Gastroesophageal sphincter (tissue), 4 donors: ENCODE measurements at regions not wholly inside any gene's neighbourhood (a gene's known extent, or its start where the extent isn't known, plus 50 kb on each side); places are given as distances from the start of the nearest gene placed in this dataset.

ENCODE experiments used
- ATAC-seq: fragments of 150-250 bp; one replicate; pipeline ENCODE4 v1.9.1; 2016; ENCODE audit warnings: mild to moderate bottlenecking, moderate library complexity
- H3K27ac ChIP-seq, 4 donors: fragments of 200-600 bp; sonication (generic) in 3 of 4; 1 replicate in 3 of 4; 2 replicates in 1 of 4; pipeline ENCODE4 v1.5.1; 2016 to 2019
- H3K27me3 ChIP-seq: fragments of 200-600 bp; sonication (generic); one replicate; pipeline ENCODE4 v1.5.1; 2019
- H3K36me3 ChIP-seq, 2 donors: fragments of 200-600 bp; sonication (generic); one replicate each; pipeline ENCODE4 v1.5.1; 2019; ENCODE audit warnings: control low read depth in 1 of 2
- H3K4me1 ChIP-seq, 3 donors: fragments of 200-600 bp; sonication (generic); 1 replicate in 2 of 3; 2 replicates in 1 of 3; pipeline ENCODE4 v1.5.1; 2016 to 2019; ENCODE audit warnings: control low read depth in 2 of 3
- H3K4me3 ChIP-seq, 2 donors: fragments of 200-600 bp; sonication (generic); one replicate each; pipeline ENCODE4 v1.5.1; 2019; ENCODE audit warnings: mild to moderate bottlenecking in 1 of 2, moderate library complexity in 1 of 2
- H3K9me3 ChIP-seq, 3 donors: fragments of 200-600 bp; sonication (generic); one replicate each; pipeline ENCODE4 v1.5.1; 2017 to 2019; ENCODE audit warnings: control low read depth in 2 of 3
- EP300 ChIP-seq: sonication (generic); formaldehyde crosslinking; IDR thresholded peaks from one replicate; pipeline ENCODE4 v1.6.1; 2017; ENCODE audit warnings: antibody characterized with exemption, mild to moderate bottlenecking
- POLR2A ChIP-seq, 2 donors: fragments of 450-650 bp; IDR thresholded peaks; one replicate each; pipeline ENCODE4 v1.6.1; 2017; ENCODE audit warnings: antibody characterized with exemption in 2 of 2, mild to moderate bottlenecking in 2 of 2, moderate library complexity in 1 of 2
- POLR2AphosphoS5 ChIP-seq: sonication (generic); formaldehyde crosslinking; IDR thresholded peaks from one replicate; pipeline ENCODE4 v1.6.1; 2017; ENCODE audit warnings: antibody characterized with exemption
- WGBS, 2 donors: methylation state at CpG; one replicate each; pipeline ENCODE4 v1.1.5; 2018; ENCODE audit warnings: low coverage in 1 of 2; 5-methylcytosine and 5-hydroxymethylcytosine counted together
- TF ChIP-seq, protein P1 (sequence below), 4 experiments: fragments of 200-600 bp in 2 of 4; fragments of 450-650 bp in 2 of 4; sonication (generic) in 1 of 4; IDR thresholded peaks; one replicate each; pipeline ENCODE4 v1.5.1; 2017 to 2019; ENCODE audit warnings: antibody characterized with exemption in 4 of 4, mild to moderate bottlenecking in 2 of 4, moderate library complexity in 2 of 4

DNA sequence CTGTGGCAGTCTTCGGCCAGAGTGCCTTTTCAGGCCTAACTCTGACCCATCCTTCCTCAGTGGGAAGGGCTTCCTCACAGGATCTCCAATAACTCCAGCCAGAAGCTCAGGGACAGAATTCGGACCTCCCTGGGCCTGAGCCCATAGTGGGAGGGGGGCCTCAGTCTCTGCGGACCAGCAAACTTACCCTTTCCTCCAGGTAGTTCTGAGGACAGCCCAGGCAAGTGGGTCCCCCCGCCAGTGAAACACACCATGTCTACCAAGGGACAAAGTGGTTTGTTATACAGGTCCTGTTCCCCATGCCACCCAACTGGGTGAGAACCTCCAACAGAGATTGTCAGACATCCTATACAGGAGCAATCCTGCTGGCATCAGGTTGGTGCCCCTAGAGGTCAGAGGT lies 350.4 kb downstream of the RAB28 start:
- Histone ChIP-seq H3K27me3 (no peaks in the 10 kb centered on the region), H3K36me3 (no peaks in the 10 kb centered on the region), H3K4me3 (no peak overlapping the region), H3K27ac (no peak overlapping the region), H3K4me1 (no peaks in the 10 kb centered on the region), H3K9me3 (no peaks in the 10 kb centered on the region)
- WGBS, 2 donors = no CpG with 5 or more reads among the region's 4 CpGs
- no peak for ATAC-seq
- TF ChIP-seq POLR2A (IDR thresholded peaks at IDR 0.05) (no peak), POLR2AphosphoS5 (no peak), EP300 (no peak)
- TF ChIP-seq, protein P1, sequence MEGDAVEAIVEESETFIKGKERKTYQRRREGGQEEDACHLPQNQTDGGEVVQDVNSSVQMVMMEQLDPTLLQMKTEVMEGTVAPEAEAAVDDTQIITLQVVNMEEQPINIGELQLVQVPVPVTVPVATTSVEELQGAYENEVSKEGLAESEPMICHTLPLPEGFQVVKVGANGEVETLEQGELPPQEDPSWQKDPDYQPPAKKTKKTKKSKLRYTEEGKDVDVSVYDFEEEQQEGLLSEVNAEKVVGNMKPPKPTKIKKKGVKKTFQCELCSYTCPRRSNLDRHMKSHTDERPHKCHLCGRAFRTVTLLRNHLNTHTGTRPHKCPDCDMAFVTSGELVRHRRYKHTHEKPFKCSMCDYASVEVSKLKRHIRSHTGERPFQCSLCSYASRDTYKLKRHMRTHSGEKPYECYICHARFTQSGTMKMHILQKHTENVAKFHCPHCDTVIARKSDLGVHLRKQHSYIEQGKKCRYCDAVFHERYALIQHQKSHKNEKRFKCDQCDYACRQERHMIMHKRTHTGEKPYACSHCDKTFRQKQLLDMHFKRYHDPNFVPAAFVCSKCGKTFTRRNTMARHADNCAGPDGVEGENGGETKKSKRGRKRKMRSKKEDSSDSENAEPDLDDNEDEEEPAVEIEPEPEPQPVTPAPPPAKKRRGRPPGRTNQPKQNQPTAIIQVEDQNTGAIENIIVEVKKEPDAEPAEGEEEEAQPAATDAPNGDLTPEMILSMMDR (IDR thresholded peaks at IDR 0.05) = no peak

DNA sequence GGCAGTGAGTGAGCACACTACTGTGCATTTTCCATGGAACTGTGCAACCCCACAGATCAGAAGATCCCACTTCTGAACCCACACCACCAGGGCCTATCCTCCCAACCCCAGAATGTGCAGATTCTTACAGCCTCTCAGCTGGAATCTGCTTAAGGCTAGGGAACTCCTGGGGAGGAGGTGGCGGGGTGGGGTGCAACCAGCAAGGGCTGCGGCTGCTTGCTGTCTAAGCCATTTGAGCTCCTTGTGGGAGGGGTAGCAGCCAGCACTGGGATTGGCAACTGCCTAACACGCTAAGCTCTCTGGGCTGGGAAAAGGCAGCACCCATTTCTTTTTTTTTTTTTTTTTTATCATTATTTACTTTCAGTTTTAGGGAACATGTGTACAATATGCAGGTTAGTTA lies 353.3 kb downstream of the RAB28 start:
- Histone ChIP-seq H3K36me3 (no peaks in the 10 kb centered on the region), H3K27ac (no peak overlapping the region), H3K27me3 (no peaks in the 10 kb centered on the region), H3K4me1 (no peaks in the 10 kb centered on the region), H3K4me3 (no peak overlapping the region), H3K9me3 (no peaks in the 10 kb centered on the region)
- 0% methylated on average over 1 of the region's 3 CpGs; no CpG with 5 or more reads in 1 of the 2 donors for WGBS, 2 donors
- ATAC-seq = no peak
- TF ChIP-seq POLR2A (IDR thresholded peaks at IDR 0.05) (no peak), EP300 (no peak), POLR2AphosphoS5 (no peak)
- TF ChIP-seq, protein P1 (IDR thresholded peaks at IDR 0.05) = no peak

DNA sequence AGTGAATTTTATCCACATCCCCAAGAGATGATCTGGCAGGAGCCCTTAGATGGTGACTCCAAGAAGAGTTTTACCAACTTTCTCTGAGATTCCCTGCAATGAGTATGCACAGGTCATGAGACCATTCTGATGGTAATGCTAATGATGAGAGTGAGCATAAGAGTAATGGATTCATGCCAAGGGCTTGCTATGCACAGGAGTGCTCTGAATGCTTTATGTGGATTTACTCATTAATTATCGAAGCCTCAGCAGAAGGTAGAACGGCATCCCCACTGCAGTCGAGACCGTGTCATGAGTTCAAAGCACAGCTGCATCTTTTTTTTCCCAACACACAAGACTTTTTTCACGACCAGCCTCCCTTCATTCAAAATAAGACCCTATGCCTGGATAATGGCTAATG lies 355.0 kb downstream of the RAB28 start:
- Histone ChIP-seq H3K4me3 (no peak overlapping the region), H3K4me1 (no peaks in the 10 kb centered on the region), H3K27me3 (no peaks in the 10 kb centered on the region), H3K27ac (no peak overlapping the region), H3K36me3 (no peaks in the 10 kb centered on the region), H3K9me3 (no peaks in the 10 kb centered on the region)
- no peak for TF ChIP-seq EP300
- TF ChIP-seq POLR2AphosphoS5 = no peak
- TF ChIP-seq POLR2A (IDR thresholded peaks at IDR 0.05) = no peak
- TF ChIP-seq, protein P1 (IDR thresholded peaks at IDR 0.05) = no peak
- no peak for ATAC-seq
- WGBS, 2 donors = 78 to 82% methylated on average over 5 of the region's 5 CpGs

DNA sequence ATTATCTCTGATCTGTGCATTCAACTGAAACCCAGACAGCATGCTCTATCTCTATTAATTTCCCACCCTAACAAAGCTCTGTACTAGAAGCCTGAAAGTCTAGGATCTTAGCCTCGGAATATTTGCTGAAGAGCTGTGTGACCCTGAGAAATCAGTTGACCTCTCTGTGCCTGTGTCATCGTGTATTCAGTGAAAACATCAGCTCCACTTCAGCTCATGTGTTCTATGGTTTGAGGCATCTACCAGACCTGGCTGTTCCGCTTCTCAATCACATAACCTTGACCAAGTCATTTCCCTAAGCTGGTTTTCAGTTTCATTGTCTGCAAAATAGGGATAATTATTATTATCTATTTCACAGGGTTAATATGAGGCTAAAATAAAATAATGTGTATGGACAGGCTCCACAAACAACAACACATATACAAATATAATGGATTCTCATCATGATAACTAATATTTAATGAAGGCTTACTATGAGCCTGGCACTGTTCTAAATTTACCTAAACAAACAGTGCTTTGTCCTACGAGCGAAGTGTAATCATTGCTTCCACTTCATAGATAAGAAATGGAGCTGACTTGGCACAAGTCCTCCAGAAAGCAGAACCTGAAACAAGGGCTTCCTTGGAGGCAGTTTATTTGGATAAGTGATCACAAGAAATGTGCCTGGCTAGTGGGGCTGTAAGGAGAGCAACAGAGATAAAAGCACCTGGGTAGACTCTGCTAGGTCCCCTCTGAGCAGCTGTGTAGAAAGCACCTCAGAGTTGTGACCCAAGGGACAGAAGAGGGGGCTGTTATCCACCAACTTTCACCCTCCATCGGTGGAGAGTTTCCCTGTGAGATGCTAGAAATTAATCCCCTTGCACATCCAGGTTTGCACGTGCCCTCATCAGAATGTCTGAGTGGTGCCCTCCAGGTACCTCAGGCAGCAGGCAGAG lies 356.9 kb downstream of the RAB28 start:
- H3K27me3 ChIP-seq = no peaks in the 10 kb centered on the region
- H3K9me3 ChIP-seq = no peaks in the 10 kb centered on the region
- no peaks in the 10 kb centered on the region for H3K36me3 ChIP-seq
- no peak overlapping the region for H3K4me3 ChIP-seq
- H3K4me1 ChIP-seq = no peaks in the 10 kb centered on the region
- 17 to 35% methylated on average over 3 to 7 of the region's 7 CpGs for WGBS, 2 donors
- ATAC-seq = no peak
- no peak overlapping the region for H3K27ac ChIP-seq
- TF ChIP-seq EP300 (no peak), POLR2AphosphoS5 (no peak), POLR2A (IDR thresholded peaks at IDR 0.05) (no peak)
- TF ChIP-seq, protein P1 (IDR thresholded peaks at IDR 0.05) = no peak

DNA sequence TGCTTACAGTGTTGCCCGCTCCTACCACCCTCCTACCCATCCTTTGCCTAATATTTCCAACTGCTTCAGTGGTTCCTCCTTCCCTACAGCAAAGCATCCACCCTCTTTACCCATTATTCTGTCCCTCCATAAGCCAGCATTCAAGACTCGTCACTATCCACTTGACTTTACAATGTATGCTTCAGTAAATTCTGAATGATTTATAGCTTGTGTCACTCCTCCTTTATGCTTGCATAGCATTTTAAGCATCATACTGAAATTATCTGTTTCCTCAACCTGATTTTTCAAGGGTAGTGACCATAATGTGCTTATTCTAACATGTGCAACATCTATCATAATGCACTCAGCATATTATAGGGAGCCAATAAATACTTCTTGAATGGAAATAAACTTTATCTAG lies 365.5 kb downstream of the RAB28 start:
- Histone ChIP-seq H3K9me3 (no peaks in the 10 kb centered on the region), H3K4me3 (no peak overlapping the region), H3K4me1 (no peaks in the 10 kb centered on the region), H3K27ac (no peak overlapping the region), H3K36me3 (no peaks in the 10 kb centered on the region), H3K27me3 (no peaks in the 10 kb centered on the region)
- ATAC-seq = no peak
- WGBS, 2 donors = 94 to 100% methylated on average over 2 of the region's 2 CpGs
- TF ChIP-seq EP300 (no peak), POLR2AphosphoS5 (no peak), POLR2A (IDR thresholded peaks at IDR 0.05) (no peak)
- TF ChIP-seq, protein P1 (IDR thresholded peaks at IDR 0.05) = no peak
